Germinal center (tissue), 1 donor: ENCODE measurements at regions not wholly inside any gene's neighbourhood (a gene's known extent, or its start where the extent isn't known, plus 50 kb on each side); places are given as distances from the start of the nearest gene placed in this dataset.
"Not testable (repeated sequence)": the region's sequence is repeated elsewhere in the genome, so short reads cannot be mapped to it uniquely, and the experiment has no call there.

Source experiments
- DNase-seq: peaks from one replicate; pipeline ENCODE4 v3.0.0; 2012; ENCODE audit warnings: mixed read lengths, low spot score

- DNase-seq: not testable (repeated sequence)
Measured at GRCh38 chr6:11452106-11452505, 85.4 kb upstream of the TMEM170B start.

- DNase-seq: no peak
Measured at GRCh38 chr6:11450037-11450436, 87.5 kb upstream of the TMEM170B start.

- no peak for DNase-seq
Measured at GRCh38 chr6:11449408-11449807, 88.1 kb upstream of the TMEM170B start.

GRCh38 chr6:11448038-11448437 lies 89.5 kb upstream of the TMEM170B start:
- DNase-seq: no peak

GRCh38 chr6:11447265-11447664 lies 90.3 kb upstream of the TMEM170B start:
- no peak for DNase-seq

- no peak for DNase-seq
Measured at GRCh38 chr6:11445146-11445545, 92.4 kb upstream of the TMEM170B start.

- not testable (repeated sequence) for DNase-seq
Measured at GRCh38 chr6:11443125-11443524, 94.4 kb upstream of the TMEM170B start.

GRCh38 chr6:11442495-11442894 lies 95.1 kb upstream of the TMEM170B start:
- DNase-seq: no peak

- DNase-seq: no peak
Measured at GRCh38 chr6:11439876-11440275, 97.7 kb upstream of the TMEM170B start.

GRCh38 chr6:11439017-11439420 lies 98.5 kb upstream of the TMEM170B start:
- no peak for DNase-seq

GRCh38 chr6:11437824-11438459 lies 99.6 kb upstream of the TMEM170B start:
- DNase-seq: no peak

GRCh38 chr6:11436508-11437096 lies 100.9 kb upstream of the TMEM170B start:
- DNase-seq: no peak

- DNase-seq: no peak
Measured at GRCh38 chr6:11434565-11435326, 102.8 kb upstream of the TMEM170B start.

GRCh38 chr6:11433860-11434259 lies 103.7 kb upstream of the TMEM170B start:
- DNase-seq: no peak

- DNase-seq: no peak
Measured at GRCh38 chr6:11432713-11433450, 104.7 kb upstream of the TMEM170B start.

GRCh38 chr6:11432091-11432490 lies 105.5 kb upstream of the TMEM170B start:
- no peak for DNase-seq

GRCh38 chr6:11431455-11431937 lies 106.1 kb upstream of the TMEM170B start:
- no peak for DNase-seq

GRCh38 chr6:11430036-11430435 lies 107.5 kb upstream of the TMEM170B start:
- no peak for DNase-seq

GRCh38 chr6:11429577-11429976 lies 108.0 kb upstream of the TMEM170B start:
- no peak for DNase-seq

GRCh38 chr6:11428895-11429294 lies 108.7 kb upstream of the TMEM170B start:
- no peak for DNase-seq

GRCh38 chr6:11428371-11428770 lies 109.2 kb upstream of the TMEM170B start:
- DNase-seq: no peak

GRCh38 chr6:11427723-11428245 lies 109.8 kb upstream of the TMEM170B start:
- no peak for DNase-seq
